GM18868 (cell line): ENCODE measurements at regions not wholly inside any gene's neighbourhood (a gene's known extent, or its start where the extent isn't known, plus 50 kb on each side); places are given as distances from the start of the nearest gene placed in this dataset.

Experiments
- ATAC-seq: cut with Tn5 transposase; IDR thresholded peaks from one replicate; pipeline ENCODE4 v1.9.1; 2021; ENCODE audit warnings: mild to moderate bottlenecking, moderate library complexity; ENCODE audit not compliant: unreplicated experiment

DNA sequence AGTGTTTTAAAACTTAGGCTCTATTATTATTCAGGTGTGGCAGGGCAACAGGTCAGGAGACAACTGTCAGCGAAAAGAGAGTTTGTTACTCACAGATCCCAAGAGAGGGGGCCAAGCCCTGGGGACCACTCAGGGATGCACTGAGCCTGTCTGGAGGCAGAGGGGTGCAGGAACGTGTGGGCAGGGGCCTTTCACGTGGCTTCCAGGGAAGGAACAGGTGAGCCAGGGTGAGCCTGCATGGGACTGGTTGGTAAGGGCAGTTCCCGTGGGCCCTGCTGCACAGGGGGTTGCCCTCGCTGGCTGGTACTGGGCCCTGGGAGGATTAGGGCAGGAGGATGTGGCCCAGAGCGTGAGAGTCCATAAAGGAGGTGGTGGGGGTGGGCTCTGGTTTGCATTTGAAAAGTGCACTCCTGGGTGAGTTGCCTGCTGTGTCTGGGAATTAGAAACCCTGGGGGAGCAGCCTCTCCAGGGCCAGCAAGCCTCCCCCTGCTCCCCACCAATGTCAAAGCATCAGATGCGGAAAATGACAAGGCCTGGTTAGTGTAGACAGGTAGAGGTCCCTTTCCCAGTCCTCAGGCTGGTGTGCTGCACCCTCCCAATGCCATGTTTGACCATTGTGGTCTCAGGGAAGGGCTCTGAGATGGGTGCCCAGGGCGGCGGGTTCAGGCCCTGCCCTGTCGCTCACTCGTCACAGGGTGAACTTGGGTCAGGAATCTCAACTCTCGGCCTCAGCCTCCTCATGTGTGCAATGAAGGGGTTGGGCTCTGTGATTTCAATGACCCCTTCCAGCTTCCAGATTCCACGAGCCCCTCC, 127.4 kb upstream of the RPS6KA2 start:
- no peak for ATAC-seq

GRCh38 chr6:166752928-166753721, 126.1 kb upstream of the RPS6KA2 start:
- no peak for ATAC-seq

DNA sequence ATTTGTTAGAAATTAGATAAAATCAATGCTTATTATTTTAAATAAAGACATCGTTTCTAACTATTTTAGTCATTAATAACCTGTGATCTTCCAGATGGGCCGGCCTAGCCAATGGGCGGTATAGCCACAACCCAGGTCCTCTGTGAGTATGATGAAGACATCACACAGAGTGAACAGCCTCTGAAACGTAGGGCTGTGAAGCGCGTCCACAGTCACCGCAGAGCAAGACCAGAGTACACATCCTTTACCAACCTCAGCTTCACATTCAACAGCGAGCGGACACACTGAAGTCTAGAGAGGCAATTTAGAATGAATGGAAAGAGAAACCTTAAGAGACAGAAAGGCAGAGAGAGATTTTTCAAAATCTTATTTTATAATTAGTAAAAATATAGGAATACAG, 125.0 kb upstream of the RPS6KA2 start:
- ATAC-seq, result peak; percentile 91

- ATAC-seq, result peak; percentile 86
Measured at GRCh38 chr6:166751051-166751595, 124.1 kb upstream of the RPS6KA2 start.

GRCh38 chr6:166750108-166750793, 123.2 kb upstream of the RPS6KA2 start:
- ATAC-seq, result no peak

DNA sequence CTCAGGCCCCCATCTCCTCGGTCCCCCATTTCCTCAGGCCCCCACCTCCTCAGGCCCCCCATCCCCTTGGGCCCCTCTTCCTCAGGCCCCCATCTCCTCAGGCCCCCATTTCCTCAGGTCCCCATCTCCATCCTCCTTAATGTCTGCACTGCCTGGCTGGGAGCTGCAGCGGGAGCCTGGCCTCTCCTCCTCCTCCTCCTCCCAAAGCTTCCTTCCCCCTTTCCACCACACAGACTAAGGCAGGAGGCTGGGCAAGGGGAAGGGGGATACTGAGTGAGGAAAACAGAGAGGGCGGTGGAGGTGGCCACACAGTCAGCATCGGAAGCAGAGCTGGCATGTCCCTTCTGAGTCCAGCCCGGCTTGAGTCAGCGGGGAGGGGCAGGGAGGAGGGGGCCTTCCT, 122.6 kb upstream of the RPS6KA2 start:
- no peak for ATAC-seq

DNA sequence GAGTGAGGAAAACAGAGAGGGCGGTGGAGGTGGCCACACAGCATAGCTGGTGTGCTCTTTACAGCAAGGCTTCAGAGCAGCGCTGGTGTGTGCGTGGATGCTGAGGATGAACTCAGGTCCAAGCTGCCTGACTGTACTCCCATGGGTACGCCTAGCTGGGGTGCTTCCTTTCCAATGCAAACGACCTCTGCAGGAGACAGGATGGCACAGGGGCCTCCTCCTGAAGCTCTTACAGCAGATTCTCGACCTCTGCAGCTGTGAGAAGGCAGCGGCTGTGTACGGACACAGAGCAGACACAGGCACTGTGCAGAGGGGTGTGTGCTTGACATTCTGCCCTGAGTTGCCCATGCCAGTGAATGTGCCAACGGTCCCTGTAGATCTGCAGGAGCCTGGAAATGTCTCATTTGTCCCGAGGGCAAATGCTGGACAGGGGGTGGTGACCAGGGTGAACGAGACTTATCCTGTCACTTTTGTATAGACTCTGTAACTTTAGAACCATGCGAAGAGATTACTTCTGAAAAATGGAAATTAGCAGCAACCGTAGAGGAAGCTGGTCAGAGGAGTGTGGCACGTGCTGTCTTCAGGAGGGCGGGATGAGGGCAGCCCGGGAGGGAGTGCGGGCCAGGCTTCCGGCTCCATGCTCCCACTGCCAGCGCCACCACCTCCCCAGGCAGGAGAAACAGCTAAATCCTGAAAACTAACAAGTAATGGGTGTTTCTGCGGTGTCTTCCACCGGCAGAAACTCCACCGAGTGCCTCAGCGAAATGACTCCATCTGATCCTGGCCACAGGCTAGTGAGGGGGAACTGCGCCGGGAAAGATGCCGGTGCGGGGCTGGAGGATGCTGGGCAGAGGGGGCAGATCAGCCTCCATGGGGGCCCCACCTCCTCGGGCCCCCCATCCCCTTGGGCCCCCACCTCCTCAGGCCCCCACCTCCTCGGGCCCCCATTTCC, 120.9 kb upstream of the RPS6KA2 start:
- ATAC-seq, result no peak

DNA sequence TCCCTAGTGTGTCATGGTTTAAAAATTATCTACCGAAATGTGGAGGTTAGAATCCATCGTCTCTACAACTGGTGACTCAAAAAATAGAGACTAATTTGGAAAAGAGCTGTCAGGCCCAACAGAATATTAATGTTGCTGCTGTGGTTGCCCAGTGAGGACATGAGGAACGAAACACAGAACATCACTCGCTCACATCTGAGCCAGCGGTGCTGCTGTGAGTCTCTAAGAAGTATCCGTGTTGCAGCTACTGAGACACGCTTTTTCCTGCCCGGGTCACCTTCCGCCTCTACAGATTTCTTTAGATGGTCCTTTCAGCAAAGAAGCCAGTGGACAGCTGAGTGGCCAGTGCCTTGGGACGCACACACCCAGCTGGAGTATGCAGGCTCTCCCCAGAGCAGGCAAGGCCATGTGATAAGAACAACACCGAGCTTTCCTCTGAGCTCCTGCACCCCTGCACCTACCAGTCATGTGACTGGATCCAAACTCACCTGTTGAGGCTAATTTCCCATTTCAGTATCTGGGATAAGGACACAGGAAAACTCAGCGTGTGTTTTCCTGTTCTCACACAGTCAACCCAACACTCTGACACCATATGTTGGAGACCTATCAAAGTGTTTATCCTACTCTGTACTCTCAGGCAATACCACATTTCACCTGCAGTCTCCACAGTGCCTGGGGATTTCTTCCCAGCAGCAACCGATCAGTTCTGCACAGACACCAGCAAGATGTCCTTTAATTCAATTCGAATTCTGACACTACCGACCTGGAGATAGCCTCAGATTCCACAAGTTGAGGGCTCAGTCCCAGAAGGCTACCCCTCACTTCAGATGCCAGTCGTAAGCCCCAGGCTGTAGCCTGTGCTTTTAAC, 119.0 kb upstream of the RPS6KA2 start:
- ATAC-seq, result no peak

DNA sequence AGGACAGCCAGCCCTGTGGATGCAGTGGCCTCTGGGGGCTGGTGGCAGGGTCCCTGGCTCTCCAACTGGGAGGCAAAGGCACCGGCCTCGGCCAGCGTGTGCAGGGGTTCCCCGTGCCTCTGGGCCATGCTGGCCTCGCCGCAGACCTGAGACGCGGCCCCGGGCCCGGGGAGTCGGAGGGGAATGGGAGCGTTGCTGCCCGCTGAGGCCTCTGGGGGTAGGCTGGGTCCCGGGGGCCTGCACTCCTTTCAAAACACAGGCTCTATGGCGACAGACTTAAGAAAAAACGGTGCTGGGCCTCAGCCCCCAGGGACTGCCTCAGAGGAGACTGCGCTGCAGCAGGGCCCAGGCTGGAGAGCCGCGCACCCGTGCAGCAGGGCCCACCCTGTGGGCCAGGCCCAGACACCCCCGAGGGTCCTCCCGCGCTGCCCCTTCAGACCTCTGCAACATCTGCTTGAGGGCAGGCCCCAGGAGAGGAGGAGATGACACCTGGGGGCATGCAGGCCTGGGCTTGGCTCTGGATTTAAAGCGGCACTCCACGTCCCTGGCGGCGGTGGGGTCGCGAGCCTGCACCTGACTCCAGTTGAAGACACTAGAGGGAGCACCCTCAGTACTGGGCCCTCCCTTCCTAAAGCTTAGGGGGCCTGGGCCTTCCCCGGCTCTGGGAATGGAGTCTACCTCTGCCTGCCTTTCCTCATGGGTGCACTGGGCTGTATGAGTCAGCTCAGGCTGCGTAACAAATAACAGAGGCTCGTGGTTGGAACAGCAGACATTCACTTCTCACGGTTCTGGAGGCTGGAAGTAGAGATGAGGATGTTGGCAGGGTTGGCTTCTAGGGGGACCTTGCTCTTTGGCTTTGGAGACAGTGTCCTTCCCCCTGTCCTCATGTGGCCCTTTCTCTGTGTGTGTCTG, 117.4 kb upstream of the RPS6KA2 start:
- ATAC-seq, result no peak

DNA sequence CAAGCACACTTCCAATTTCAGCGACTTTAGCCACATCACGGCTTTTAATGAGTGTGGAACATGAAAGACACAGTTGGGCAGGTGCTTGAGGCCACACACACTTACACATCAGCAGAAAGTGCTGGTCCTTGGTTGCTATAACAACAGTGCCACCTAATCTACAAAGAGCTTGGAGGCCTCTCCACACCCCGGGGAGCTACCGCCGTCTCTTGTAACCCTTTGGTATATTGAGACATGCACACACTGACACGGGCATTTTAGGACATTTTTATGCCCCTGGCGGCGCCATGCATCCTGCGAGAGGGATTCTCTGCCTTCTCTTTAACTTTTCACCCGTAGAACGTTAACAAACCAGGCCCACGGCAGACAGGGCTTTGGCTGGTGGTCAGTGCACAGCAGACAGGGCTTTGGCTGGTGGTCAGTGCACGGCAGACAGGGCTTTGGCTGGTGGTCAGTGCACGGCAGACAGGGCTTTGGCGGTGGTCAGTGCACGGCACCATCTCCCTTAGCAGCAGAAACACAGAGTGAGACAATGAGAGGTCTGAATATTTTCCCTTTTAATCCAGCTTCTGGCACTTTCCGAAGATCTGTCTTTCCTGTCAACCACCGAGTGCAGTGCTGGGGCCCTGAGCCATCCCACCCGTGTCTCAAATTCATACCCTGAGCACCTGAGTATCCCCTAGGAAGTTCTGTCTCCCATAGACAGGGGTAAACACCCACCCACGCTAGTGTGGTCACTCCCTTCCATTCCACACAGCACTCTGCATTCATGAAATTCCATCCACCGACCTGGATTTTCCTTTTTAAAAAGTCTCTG, 116.6 kb upstream of the RPS6KA2 start:
- no peak for ATAC-seq

- ATAC-seq, result no peak
Measured at GRCh38 chr6:166742981-166743380, 115.9 kb upstream of the RPS6KA2 start.

DNA sequence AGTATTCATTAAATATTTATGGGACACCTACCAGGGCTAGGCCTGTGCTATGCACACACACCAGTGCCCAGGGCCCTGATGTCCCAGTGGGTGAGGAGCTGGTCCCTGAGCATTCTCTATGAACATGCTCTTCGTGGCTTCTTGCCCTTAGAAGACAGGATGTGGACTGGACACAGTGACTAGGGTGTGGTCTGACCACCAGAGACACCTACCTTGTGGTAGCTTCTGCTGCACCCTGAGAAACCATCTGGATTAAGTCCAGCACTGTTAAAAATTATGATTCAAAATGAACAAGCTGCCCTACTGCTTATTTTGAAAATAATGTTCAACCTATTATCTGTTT, 112.9 kb upstream of the RPS6KA2 start:
- no peak for ATAC-seq

GRCh38 chr6:166739117-166739975, 112.3 kb upstream of the RPS6KA2 start:
- ATAC-seq, result no peak

- no peak for ATAC-seq
Measured at GRCh38 chr6:166738386-166739116, 111.5 kb upstream of the RPS6KA2 start.

DNA sequence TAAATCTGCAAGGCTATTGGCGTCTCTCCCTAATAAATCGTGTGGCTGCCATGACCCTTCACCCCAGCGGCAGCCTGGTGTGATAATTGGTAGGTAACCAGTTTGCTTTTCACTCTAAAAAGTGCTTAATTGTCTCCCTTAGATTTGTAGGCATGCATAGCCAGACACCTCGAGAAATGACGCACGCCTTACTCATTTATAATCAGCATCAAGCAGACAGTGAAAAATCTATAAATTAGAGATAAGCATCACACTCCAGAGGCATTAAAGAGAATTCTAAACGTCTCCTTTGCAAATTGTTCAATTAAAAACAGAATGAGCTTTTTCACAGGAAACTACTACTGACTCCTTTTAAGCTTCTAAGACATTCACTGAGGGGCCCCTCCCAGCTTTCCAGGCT, 110.2 kb upstream of the RPS6KA2 start:
- no peak for ATAC-seq

DNA sequence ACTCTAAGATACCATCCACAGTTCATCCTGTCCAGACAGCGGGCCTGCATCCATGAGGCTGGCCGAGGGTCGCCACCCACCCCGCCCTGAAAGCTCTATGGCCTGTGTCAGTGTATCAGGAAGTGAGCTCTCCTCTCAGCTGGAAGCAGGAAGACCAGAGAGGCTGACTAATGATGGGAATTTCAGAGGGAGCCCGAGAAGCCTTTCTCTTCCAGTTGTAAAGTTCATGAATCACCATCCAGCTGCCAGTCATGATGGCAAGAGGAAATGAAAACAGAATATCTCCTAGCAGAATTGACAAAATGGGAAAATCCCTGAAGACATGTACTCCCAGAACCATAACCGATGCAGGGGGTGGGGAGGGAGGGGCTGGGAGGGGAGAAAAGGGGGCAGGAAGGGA, 109.6 kb upstream of the RPS6KA2 start:
- no peak for ATAC-seq
